Neural cell (in vitro differentiated cells): ENCODE measurements at regions not wholly inside any gene's neighbourhood (a gene's known extent, or its start where the extent isn't known, plus 50 kb on each side); places are given as distances from the start of the nearest gene placed in this dataset.

Source experiments
- H2AFZ ChIP-seq: fragments of 200-600, 300-800 bp; sonication (generic), shearing (Covaris generic); 2 replicates; pipeline ENCODE4 v1.6.0; 2014; ENCODE audit warnings: low read depth, mild to moderate bottlenecking, antibody characterized with exemption, low read length, moderate library complexity
- H3F3A ChIP-seq: fragments of 200-600 bp; shearing (Covaris generic); 2 replicates; pipeline ENCODE4 v1.6.1; 2016; ENCODE audit warnings: mild to moderate bottlenecking, moderate library complexity, mixed read lengths, antibody characterized with exemption, low read length; ENCODE audit not compliant: insufficient read depth, poor library complexity, severe bottlenecking
- H3K27ac ChIP-seq: fragments of 200-600, 300-800 bp; sonication (generic), shearing (Covaris generic); 2 replicates; pipeline ENCODE4 v1.5.1; 2014; ENCODE audit warnings: mild to moderate bottlenecking, low read length, moderate library complexity
- H3K27me3 ChIP-seq: fragments of 300-800, 200-600 bp; sonication (generic), shearing (Covaris generic); 2 replicates; pipeline ENCODE4 v1.6.0; 2014; ENCODE audit warnings: mild to moderate bottlenecking, low read depth, low read length, moderate library complexity; ENCODE audit not compliant: insufficient read depth
- H3K36me3 ChIP-seq: fragments of 300-800, 200-600 bp; sonication (generic), shearing (Covaris generic); 2 replicates; pipeline ENCODE4 v1.5.1; 2014; ENCODE audit warnings: mild to moderate bottlenecking, antibody characterized with exemption, low read length, moderate library complexity; ENCODE audit not compliant: insufficient read depth
- H3K4me2 ChIP-seq: fragments of 300-800, 200-600 bp; sonication (generic), shearing (Covaris generic); 2 replicates; pipeline ENCODE4 v1.6.0; 2014; ENCODE audit warnings: mild to moderate bottlenecking, low read length
- H3K4me3 ChIP-seq: fragments of 300-800, 200-600 bp; sonication (generic), shearing (Covaris generic); 2 replicates; pipeline ENCODE4 v1.5.1; 2014; ENCODE audit warnings: mild to moderate bottlenecking, low read length, moderate library complexity
- H3K79me2 ChIP-seq: fragments of 200-600 bp; shearing (Covaris generic); replicated peaks from 2 replicates; pipeline ENCODE4 v1.6.0; 2014; ENCODE audit warnings: mild to moderate bottlenecking, low read length, moderate library complexity; ENCODE audit not compliant: insufficient read depth
- H3K9ac ChIP-seq: fragments of 300-800, 200-600 bp; sonication (generic), shearing (Covaris generic); 2 replicates; pipeline ENCODE4 v1.6.1; 2016; ENCODE audit warnings: mild to moderate bottlenecking, low read length, mixed read lengths
- H3K9me2 ChIP-seq: fragments of 200-600 bp; shearing (Covaris generic); 2 replicates; pipeline ENCODE4 v1.6.1; 2016; ENCODE audit warnings: mild to moderate bottlenecking, low read length, mixed read lengths; ENCODE audit not compliant: insufficient read depth
- H3K9me3 ChIP-seq: fragments of 200-600, 300-800 bp; sonication (generic), shearing (Covaris generic); 2 replicates; pipeline ENCODE4 v1.6.1; 2016; ENCODE audit warnings: mild to moderate bottlenecking, mixed run types, low read length, moderate library complexity, mixed read lengths
- H4K20me1 ChIP-seq: fragments of 200-600 bp; shearing (Covaris generic); 2 replicates; pipeline ENCODE4 v1.6.1; 2016; ENCODE audit warnings: mild to moderate bottlenecking, mixed run types; ENCODE audit not compliant: insufficient read depth
- EP300 ChIP-seq: fragments of 450-650 bp; conservative IDR thresholded peaks from 2 replicates; pipeline ENCODE4 v1.6.1; 2014; ENCODE audit warnings: antibody characterized with exemption, mild to moderate bottlenecking, moderate library complexity; ENCODE audit not compliant: poor library complexity, severe bottlenecking
- EZH2 ChIP-seq: fragments of 200-600, 300-800 bp; shearing (Covaris generic), sonication (generic); IDR thresholded peaks from 2 replicates; pipeline ENCODE4 v1.6.1; 2014; ENCODE audit warnings: antibody characterized with exemption, low read length, borderline replicate concordance, mild to moderate bottlenecking; ENCODE audit not compliant: insufficient read depth, poor library complexity, severe bottlenecking
- MXI1 ChIP-seq: fragments of 450-650 bp; conservative IDR thresholded peaks from 2 replicates; pipeline ENCODE4 v1.6.1; 2014; ENCODE audit warnings: antibody characterized with exemption, mild to moderate bottlenecking; ENCODE audit not compliant: poor library complexity, severe bottlenecking
- POLR2AphosphoS5 ChIP-seq: IDR thresholded peaks from 2 replicates; pipeline ENCODE4 v1.6.1; 2012
- RAD21 ChIP-seq: fragments of 450-650 bp; conservative IDR thresholded peaks from 2 replicates; pipeline ENCODE4 v1.6.1; 2014; ENCODE audit warnings: antibody characterized with exemption, mild to moderate bottlenecking, moderate library complexity
- REST ChIP-seq: IDR thresholded peaks from 2 replicates; pipeline ENCODE4 v1.6.1; 2012; ENCODE audit warnings: borderline replicate concordance
- SMC3 ChIP-seq: fragments of 450-650 bp; conservative IDR thresholded peaks from 2 replicates; pipeline ENCODE4 v1.6.1; 2014; ENCODE audit warnings: antibody characterized with exemption, mild to moderate bottlenecking, moderate library complexity; ENCODE audit not compliant: poor library complexity
- TAF1 ChIP-seq: IDR thresholded peaks from 2 replicates; pipeline ENCODE4 v1.6.1; 2012; ENCODE audit warnings: low read depth
- TF ChIP-seq, protein P1 (sequence below): fragments of 450-650 bp; IDR thresholded peaks from 2 replicates; pipeline ENCODE4 v1.5.1; 2014; ENCODE audit warnings: antibody characterized with exemption, mild to moderate bottlenecking, moderate library complexity; ENCODE audit not compliant: poor library complexity, severe bottlenecking

DNA sequence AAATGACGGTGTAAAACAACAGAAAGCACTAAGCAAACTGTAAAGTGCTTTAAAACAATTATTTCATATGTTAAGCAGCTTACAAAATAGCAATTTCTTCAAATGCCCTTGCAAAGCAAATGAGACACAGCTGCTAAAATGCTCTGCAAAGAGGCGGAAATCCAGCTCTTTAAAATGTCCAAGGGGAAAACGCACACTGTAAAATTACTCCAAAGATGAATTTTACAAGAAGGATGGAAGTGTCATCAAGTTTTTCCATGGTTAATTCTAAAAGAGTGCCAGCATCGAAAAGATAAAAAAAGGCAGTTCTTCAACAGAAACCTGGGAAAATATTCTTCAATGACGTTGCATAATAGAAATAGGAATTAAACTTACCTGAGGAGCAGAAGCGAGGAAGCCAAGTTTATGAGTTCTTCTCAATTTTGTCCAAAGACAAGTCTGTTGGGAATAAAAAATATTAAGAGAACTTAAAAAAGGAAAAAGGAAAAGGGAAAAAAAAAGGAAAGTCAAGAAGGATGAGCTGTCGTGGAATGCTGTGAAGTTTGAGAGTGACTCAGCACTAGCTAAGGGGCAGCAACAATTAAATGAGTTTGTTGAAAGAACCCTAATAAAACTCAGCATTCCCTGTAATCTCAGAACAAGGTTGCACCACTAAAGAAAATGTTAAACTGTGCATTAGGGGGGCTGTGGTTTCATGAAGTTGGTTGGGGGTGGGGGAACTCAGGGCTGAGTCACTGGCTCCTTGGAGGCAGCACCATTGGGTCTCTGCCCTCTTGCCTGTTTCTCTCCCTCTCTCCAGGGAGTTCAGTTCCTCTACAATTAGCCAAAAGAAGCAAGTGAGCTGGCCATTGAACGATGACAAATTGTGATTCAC is 64.2 kb upstream of the BLID start:
- H3K79me2 ChIP-seq, result no peaks in the 10 kb centered on the region
- H3K9ac ChIP-seq, result no peak overlapping the region
- no peak overlapping the region for H3K4me3 ChIP-seq
- no peak overlapping the region for H2AFZ ChIP-seq
- no peaks in the 10 kb centered on the region for H3F3A ChIP-seq
- no peaks in the 10 kb centered on the region for H4K20me1 ChIP-seq
- H3K36me3 ChIP-seq, result no peaks in the 10 kb centered on the region
- H3K4me2 ChIP-seq, result no peak overlapping the region
- H3K27me3 ChIP-seq, result no peaks in the 10 kb centered on the region
- TF ChIP-seq EP300, result no peak
- TF ChIP-seq, protein P1, sequence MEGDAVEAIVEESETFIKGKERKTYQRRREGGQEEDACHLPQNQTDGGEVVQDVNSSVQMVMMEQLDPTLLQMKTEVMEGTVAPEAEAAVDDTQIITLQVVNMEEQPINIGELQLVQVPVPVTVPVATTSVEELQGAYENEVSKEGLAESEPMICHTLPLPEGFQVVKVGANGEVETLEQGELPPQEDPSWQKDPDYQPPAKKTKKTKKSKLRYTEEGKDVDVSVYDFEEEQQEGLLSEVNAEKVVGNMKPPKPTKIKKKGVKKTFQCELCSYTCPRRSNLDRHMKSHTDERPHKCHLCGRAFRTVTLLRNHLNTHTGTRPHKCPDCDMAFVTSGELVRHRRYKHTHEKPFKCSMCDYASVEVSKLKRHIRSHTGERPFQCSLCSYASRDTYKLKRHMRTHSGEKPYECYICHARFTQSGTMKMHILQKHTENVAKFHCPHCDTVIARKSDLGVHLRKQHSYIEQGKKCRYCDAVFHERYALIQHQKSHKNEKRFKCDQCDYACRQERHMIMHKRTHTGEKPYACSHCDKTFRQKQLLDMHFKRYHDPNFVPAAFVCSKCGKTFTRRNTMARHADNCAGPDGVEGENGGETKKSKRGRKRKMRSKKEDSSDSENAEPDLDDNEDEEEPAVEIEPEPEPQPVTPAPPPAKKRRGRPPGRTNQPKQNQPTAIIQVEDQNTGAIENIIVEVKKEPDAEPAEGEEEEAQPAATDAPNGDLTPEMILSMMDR, result no peak
- no peak for TF ChIP-seq RAD21
- no peak for TF ChIP-seq SMC3
- TF ChIP-seq POLR2AphosphoS5, result no peak
- TF ChIP-seq EZH2, result no peak
- no peak for TF ChIP-seq MXI1
- no peak for TF ChIP-seq TAF1
- no peak for TF ChIP-seq REST
- H3K9me2 ChIP-seq, result no peaks in the 10 kb centered on the region
- H3K9me3 ChIP-seq, result no peaks in the 10 kb centered on the region
- H3K27ac ChIP-seq, result no peak overlapping the region

- Histone ChIP-seq H3K4me2 (no peak overlapping the region), H3K27ac (no peak overlapping the region), H3K9ac (no peak overlapping the region), H3K36me3 (no peaks in the 10 kb centered on the region), H2AFZ (no peak overlapping the region), H3K79me2 (no peaks in the 10 kb centered on the region), H3K9me2 (no peaks in the 10 kb centered on the region), H3K9me3 (no peaks in the 10 kb centered on the region), H3K4me3 (no peak overlapping the region), H3K27me3 (no peaks in the 10 kb centered on the region), H4K20me1 (no peaks in the 10 kb centered on the region), H3F3A (no peaks in the 10 kb centered on the region)
- no peak for TF ChIP-seq TAF1
- TF ChIP-seq EP300, result no peak
- TF ChIP-seq MXI1, result no peak
- no peak for TF ChIP-seq SMC3
- TF ChIP-seq, protein P1, result no peak
- no peak for TF ChIP-seq POLR2AphosphoS5
- no peak for TF ChIP-seq RAD21
- no peak for TF ChIP-seq REST
- TF ChIP-seq EZH2, result no peak
Observed at GRCh38 chr11:122178795-122179194, 62.8 kb upstream of the BLID start.
